ENCODE measurements at regions not wholly inside any gene's neighbourhood (a gene's known extent, or its start where the extent isn't known, plus 50 kb on each side); places are given as distances from the start of the nearest gene placed in this dataset.

DNA sequence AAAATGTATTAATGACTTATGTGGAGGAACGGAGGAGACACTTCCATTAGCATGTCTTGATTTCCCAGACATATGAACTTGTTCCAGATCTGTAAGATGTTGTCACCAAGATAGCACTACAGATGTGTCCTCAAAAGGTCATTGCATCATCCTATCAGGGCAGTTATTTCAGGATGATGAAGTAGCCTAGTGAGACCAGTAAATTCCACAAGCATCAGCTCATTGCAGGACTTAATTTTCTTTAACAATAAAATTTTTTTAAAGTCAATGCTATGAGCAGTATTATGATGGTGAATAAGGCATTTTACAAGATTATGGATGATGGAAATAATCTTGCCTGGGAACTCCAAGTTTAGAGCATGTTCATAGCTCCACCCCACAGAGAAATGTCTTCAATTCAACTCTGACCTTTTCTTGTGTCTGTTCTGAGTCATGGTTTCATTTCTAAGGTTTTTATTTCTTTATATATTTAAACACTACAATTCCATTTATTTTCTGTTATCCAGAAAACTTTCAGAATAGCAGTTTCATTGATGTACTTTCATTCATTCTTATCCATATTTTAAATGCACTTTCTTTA, 1203.3 kb upstream of the CELF2 start (continued):
- TF ChIP-seq FOXK2 (IDR thresholded peaks at IDR 0.05) (no peak), NR2C2 (IDR thresholded peaks at IDR 0.05; ENCODE audit: borderline replicate concordance, control insufficient read depth, insufficient read length, low read depth) (no peak), RFX5 (IDR thresholded peaks at IDR 0.05; ENCODE audit: low read depth, low read length) (no peak), POLR2A (IDR thresholded peaks at IDR 0.05; ENCODE audit: low read depth, low read length) (no peak), ZBED1 (IDR thresholded peaks at IDR 0.05; ENCODE audit: borderline replicate concordance) (no peak), SP1 (IDR thresholded peaks at IDR 0.05; ENCODE audit: low read depth, low read length) (no peak), CBFB (IDR thresholded peaks at IDR 0.05; ENCODE audit: low read depth) (no peak)

DNA sequence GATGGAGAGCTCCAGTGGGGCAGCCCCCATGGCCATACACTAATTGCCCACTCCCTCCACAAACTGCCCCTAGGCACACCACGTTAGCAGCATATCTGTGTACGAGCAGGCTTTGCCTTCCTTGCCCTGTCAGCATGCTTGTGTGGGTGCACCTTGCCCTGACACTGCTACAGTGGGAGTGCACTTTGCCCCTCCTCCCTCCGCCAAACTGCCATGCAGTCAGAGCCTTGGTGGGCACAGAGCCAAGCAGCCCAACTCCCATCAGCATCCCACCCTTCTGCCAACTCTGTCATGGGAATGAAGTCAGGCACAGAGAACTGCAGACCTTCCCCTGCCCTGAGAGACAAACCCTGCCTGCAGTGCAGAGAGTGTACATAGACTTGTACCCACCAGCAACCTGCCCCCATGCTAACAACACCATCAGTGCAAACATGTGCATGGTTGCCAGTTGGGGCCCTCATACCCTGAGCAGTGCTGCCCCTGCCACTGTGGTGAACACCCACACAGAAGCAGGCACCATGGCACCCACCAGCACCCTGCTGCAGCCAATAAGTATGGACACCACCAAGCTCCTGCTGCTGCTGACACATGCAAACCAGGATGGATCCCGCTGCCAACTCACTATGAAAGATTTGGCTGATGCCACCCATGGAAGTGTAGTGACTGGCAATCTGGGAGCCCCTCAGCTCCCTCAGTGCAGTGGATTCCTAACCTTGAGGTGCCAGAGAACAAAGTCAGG, 1197.7 kb upstream of the CELF2 start:
- Histone ChIP-seq H2AFZ (ENCODE audit: control insufficient read depth, low read depth, low read length) (no peak overlapping the region), H3K27me3 (replicated peaks in 1 of 2; ENCODE audit: control insufficient read depth in 2 of 2, insufficient read depth in 2 of 2, low read length in 1 of 2) (no peaks in the 10 kb centered on the region), H3K9ac (ENCODE audit: control insufficient read depth, insufficient read depth, low read length) (no peak overlapping the region), H3K79me2 (ENCODE audit: control insufficient read depth, insufficient read depth, low read length) (no peaks in the 10 kb centered on the region), H3K4me2 (ENCODE audit: control insufficient read depth, insufficient read depth) (no peak overlapping the region), H3K36me3 (ENCODE audit: control insufficient read depth in 2 of 2, insufficient read depth in 2 of 2, low read length in 1 of 2) (no peaks in the 10 kb centered on the region), H3K9me3 (replicated peaks; ENCODE audit: control insufficient read depth, insufficient read depth, low read length) (no peaks in the 10 kb centered on the region), H3K4me1 (ENCODE audit: control insufficient read depth, insufficient read depth, low read length) (no peaks in the 10 kb centered on the region), H3K27ac (ENCODE audit: control insufficient read depth, insufficient read depth) (no peak overlapping the region), H3K4me3 (no peak overlapping the region), H4K20me1 (ENCODE audit: control insufficient read depth, insufficient read depth) (no peaks in the 10 kb centered on the region)
- BruUV-seq (replicated peaks) = no TSS peak
- in situ Hi-C loops (cut with MboI) (no loop called here), intact Hi-C loops (cut with micrococcal nuclease; ENCODE audit: unreplicated experiment) (no loop called here)
- DNase-seq (ENCODE audit: low read depth, low spot score) (no peak), ATAC-seq (no peak), FAIRE-seq (no peak)
- no peak for TF ChIP-seq MYB (IDR thresholded peaks at IDR 0.05; ENCODE audit: borderline replicate concordance, low read depth, low read length)
- ChIA-PET POLR2A (no interaction called here), SMC1A (ENCODE audit: uncharacterized antibody, unreplicated experiment) (no interaction called here), RAD21 (ENCODE audit: unreplicated experiment) (no interaction called here), CTCF (no interaction called here)
- 13% methylated on average over 4 of the region's 4 CpGs for WGBS (ENCODE audit: insufficient coverage, insufficient replicate concordance, low lambda C conversion rate, missing lambda C conversion rate)
